RCC 7860 (cell line): ENCODE measurements at regions not wholly inside any gene's neighbourhood (a gene's known extent, or its start where the extent isn't known, plus 50 kb on each side); places are given as distances from the start of the nearest gene placed in this dataset.

ENCODE experiments used
- DNase-seq: peaks from one replicate; pipeline ENCODE4 v3.0.0-alpha.2; 2015; ENCODE audit warnings: low spot score
- FAIRE-seq: peaks from 2 replicates; lab custom pipeline; 2012; peaks lifted over from hg19 to GRCh38; lab: Jason Lieb, UNC

- FAIRE-seq, result no peak
- DNase-seq, result no peak
Observed at GRCh38 chr15:98570119-98570518, 78.2 kb upstream of the IGF1R start.

DNA sequence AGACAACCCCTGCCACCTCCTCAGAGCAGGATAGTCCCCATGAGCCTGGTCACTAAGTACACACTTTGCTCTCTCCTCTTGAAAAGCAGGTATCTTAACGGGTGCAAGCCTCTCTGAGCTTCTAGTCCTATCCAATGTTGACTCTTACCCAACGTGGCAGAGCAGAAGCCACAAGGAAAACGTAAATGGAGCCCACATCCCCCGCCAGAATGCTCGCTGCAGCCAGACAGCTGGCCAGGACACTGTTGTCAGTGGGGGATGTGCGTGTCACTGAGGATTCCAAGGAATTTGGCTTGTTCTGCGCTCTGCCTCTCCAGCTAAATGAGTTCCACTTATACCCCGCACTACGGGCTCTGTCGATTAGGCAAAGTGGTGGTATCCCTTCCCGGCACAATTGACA lies 67.8 kb upstream of the IGF1R start:
- DNase-seq (no peak), FAIRE-seq (no peak)

DNA sequence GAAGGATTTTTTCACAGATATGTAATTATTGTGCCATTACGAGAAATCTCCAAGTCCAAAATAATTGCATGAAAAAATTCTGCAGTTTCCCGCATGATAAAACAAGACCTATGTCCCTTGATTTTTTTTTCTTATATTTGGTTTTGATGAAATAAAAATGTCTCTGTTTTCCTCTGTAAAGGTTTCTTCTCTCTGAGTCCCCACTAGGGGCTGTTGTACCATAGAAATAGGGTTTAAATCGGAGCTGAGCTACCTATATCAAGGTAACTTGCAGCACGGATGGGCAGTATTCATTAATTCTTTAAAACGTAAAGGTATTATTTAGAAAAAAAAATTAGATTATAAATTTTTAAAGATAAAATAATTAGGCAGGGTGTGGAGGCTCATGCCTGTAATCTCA lies 66.6 kb upstream of the IGF1R start:
- no peak for DNase-seq
- FAIRE-seq, result no peak

- FAIRE-seq (no peak), DNase-seq (no peak)
Observed at GRCh38 chr15:98582900-98583554, 65.3 kb upstream of the IGF1R start.

GRCh38 chr15:98583771-98584430 lies 64.4 kb upstream of the IGF1R start:
- DNase-seq (no peak), FAIRE-seq (no peak)

DNA sequence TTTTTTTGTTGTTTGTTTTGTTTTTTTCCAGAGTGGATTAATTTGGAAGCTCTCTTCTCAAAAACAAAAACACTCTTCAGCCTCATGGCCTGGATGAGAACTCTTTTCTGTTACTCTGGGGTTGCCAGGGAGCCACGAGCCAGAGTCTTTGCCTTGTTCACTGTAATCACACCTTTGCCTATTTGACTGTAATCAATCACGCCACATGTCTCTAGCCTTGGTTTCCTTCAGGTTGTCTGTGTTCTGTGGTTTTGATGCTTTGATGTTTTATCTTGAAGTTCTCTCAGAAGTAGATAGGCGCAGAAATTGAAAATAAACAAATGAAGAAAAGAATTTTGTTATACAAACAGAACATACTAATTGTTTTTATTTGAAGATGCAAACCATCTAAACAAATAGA lies 62.3 kb upstream of the IGF1R start:
- DNase-seq, result no peak
- FAIRE-seq, result no peak

- DNase-seq, result no peak
- no peak for FAIRE-seq
Observed at GRCh38 chr15:98592136-98592535, 56.2 kb upstream of the IGF1R start.

GRCh38 chr15:98596131-98596530 lies 52.2 kb upstream of the IGF1R start:
- no peak for FAIRE-seq

DNA sequence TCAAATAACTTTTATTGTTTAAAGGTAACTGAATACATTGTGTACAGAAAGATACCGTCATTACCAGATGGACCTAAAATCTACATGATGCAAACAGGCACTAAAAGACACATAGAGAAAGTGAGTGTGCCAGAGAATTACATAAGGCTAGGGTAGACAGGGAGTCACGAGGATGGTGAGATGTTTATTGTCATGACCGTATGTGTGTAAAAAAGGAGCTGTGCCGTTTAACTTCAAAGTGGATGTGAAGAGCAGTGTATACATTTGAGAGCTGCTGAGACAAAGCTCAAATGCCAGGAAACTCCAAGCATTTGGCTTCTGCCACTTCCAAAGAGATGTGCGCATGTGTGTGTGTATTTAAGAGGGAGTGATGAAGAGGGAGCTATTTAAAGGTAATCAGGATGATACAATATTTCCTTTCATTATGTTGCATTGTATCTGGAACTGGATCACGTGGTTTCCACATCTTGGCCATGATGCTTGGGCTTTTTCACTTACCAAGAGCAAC lies 51.4 kb upstream of the IGF1R start:
- DNase-seq (no peak), FAIRE-seq (no peak)

More at GRCh38 chr15:98596131-98596530, 52.2 kb upstream of the IGF1R start:
- no peak for DNase-seq

DNA sequence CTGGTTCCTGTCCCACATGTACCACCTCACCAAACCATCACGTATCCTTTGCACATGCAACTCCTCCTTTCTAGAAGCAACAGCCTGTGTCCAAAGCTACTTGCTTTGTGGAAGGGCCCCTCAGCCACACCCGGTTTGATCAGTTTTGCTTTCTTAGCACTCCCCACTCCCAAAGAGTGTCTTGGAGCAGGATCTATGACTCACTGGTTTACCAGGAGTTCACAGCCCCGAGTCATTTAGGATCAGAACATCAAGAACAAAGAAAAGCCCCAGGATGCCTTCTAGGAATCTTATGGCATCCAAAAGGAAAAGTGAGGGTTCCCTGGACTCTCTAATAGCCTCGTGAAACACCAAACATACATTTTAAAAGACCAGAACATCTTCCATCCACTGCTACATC lies 50.7 kb upstream of the IGF1R start:
- FAIRE-seq (no peak), DNase-seq (no peak)
